ENCODE measurements at regions not wholly inside any gene's neighbourhood (a gene's known extent, or its start where the extent isn't known, plus 50 kb on each side); places are given as distances from the start of the nearest gene placed in this dataset.
A peak's percentile ranks its signal among the peaks of the same experiment; 100 is the strongest.

DNA sequence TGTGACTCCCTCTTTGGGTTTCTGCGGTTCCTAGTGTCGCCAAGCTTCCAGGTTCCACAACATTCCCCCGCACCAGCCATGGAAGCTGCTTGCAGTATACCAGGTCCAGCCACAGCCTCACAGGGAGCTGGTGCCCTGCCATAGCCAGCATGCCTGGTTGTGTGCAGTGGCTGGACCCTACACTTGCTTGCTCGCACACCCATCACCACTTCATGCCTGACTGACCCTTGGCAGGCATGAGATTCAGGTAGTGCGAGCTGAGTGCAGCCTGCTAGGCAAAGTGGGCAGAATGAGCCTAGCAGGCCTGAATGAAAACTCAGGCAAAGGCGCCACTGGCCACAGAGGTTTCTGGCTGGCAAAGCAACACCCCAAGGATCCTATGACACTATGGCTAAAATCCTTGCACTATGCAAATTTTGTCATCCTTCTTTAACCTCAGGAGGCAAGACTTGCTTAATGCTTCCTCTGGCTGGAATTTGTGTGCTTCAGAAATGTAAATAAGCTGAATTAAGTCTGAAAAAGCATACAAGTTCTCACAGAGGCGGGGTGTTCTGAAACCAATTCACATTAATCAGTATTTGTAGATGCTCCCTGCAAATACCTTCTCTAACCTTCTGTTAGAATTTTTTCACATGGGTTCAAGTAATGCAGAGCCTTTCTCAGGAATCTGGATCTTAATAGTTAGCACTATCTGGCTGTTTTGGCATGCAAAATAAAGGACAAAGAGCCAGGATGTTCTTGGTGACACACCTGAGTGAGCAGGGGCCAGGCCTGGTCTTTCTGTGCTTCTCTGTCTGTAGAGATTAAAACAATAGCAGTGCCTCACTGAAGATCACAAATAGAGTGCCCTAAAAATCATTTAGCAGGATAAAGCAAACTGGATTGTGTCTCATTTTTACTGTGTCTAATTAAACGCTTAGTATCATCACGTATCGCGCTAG lies 256.9 kb downstream of the GPATCH2 start:
- DNase-seq (ENCODE audit: low read depth), result no peak

- no peak for DNase-seq (ENCODE audit: low read depth)
These were observed 258.6 kb downstream of the GPATCH2 start for GRCh38 chr1:217372049-217372970.

DNA sequence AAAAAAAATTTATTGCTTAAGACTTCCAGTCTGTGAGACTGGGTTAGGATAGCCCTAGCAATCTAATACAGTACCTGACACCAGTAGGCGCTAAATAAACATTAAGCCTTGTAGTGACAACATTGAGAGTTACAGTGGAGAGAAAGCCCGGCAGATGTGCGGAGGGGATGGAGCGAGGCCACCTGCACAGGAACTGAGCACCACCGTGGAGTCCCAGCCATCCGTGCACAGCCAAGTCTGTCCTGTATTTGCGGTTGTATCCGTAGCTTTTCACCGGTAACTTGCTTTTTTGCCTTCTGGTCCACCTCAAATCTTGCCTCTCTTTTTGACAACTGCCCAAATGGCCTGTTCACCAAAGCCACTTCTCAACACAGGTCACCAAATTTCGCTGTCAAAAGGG lies 260.1 kb downstream of the GPATCH2 start:
- DNase-seq (ENCODE audit: low read depth), result no peak

DNA sequence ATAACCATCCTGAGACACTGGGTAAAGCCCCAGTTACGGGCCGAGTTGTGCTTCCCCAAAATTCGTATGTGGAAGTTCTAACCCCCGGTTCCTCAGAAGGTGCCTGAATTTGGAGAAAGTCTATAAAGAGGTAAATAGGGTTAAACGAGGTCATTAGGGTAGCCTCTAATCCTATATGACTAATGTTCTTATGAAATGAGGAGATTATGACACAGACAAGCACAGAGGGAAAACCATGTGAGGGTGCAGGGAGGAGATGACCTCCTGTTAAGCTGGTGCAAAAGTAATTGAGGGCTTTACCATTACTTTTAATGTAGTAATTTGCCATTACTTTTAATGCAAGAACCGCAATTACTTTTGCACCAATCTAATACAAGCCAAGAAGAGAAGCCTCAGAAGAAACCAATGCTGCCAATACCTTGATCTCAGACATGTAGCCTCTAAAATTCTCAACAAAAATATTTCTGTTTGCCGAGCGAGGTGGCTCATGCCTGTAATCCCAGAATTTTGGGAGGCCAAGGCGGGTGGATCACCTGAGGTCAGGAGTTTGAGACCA lies 260.8 kb downstream of the GPATCH2 start:
- no peak for DNase-seq (ENCODE audit: low read depth)

- DNase-seq (ENCODE audit: low read depth), result no peak
These were observed 261.5 kb downstream of the GPATCH2 start for GRCh38 chr1:217369271-217369981.

GRCh38 chr1:217364220-217364619 lies 266.7 kb downstream of the GPATCH2 start:
- no peak for DNase-seq (ENCODE audit: low read depth)

DNA sequence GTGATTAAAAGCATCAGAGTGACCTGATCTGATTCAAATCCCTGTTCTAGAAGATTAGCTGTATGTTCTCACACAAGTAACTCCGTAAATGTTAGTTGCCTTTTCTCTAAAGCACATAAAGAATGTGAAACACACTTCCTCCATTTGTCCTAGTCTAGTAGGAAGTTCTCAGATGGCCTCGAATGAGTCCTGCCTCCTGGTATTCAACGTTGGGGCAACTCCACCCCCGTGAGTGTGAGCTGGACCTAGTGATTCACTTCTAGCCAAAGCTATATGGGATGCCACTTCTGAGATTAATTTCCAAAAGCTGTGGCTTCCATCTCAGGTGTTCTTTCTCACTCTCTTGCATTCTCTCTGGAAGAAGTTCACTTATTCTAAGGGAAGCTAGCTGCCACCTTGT lies 267.6 kb downstream of the GPATCH2 start:
- DNase-seq (ENCODE audit: low read depth), result no peak

GRCh38 chr1:217360510-217360909 lies 270.4 kb downstream of the GPATCH2 start:
- DNase-seq (ENCODE audit: low read depth), result no peak

GRCh38 chr1:217354895-217355294 lies 276.0 kb downstream of the GPATCH2 start:
- no peak for DNase-seq (ENCODE audit: low read depth)

- no peak for DNase-seq (ENCODE audit: low read depth)
These were observed 281.8 kb downstream of the GPATCH2 start for GRCh38 chr1:217348960-217349664.

DNA sequence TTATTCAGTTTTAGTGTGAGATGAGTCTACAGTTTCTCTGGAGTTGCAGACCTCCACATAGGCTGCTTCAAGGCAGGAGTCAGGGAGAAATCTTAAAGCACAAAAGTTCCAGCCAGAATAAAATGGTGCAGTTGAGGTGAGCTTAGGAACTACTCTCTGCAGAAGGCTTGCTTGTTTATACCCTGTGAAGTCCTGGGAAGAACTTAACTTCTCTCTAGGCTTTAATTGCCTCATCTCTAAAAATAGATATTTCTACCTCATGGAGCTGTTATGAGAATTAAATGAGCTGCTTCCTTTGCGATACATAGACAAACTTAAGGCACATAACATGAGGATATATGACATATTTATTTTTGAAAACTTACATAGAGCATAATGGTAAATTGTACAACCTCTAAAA lies 286.2 kb downstream of the GPATCH2 start:
- DNase-seq (ENCODE audit: low read depth), result no peak

DNA sequence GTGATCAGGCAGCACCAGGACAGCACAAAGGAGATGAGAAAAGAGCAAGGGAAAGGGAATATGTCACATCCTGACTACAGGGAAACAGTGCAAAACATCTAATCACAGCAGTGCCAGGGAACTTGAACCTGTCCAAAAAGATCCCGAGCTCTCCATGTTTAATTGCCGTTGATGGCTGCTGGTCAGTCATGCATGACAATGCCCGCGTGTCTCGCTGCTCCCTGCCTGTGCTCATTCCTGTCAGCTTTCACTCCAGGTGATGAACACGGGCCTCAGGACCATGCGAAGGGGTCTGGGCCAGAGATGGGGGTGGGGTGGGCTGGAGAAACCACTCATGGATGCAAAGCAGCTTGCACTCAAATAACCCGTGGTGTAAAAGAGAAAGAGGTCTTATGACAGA lies 287.0 kb downstream of the GPATCH2 start:
- DNase-seq (ENCODE audit: low read depth), result no peak

- DNase-seq (ENCODE audit: low read depth), result no peak
These were observed 288.8 kb downstream of the GPATCH2 start for GRCh38 chr1:217342105-217342504.

- DNase-seq (ENCODE audit: low read depth), result no peak
These were observed 294.2 kb downstream of the GPATCH2 start for GRCh38 chr1:217336724-217337123.

- peak; percentile 20 for DNase-seq (ENCODE audit: low read depth)
These were observed 297.0 kb downstream of the GPATCH2 start for GRCh38 chr1:217333939-217334338.

GRCh38 chr1:217332431-217333065 lies 298.3 kb downstream of the GPATCH2 start:
- DNase-seq (ENCODE audit: low read depth), result no peak

DNA sequence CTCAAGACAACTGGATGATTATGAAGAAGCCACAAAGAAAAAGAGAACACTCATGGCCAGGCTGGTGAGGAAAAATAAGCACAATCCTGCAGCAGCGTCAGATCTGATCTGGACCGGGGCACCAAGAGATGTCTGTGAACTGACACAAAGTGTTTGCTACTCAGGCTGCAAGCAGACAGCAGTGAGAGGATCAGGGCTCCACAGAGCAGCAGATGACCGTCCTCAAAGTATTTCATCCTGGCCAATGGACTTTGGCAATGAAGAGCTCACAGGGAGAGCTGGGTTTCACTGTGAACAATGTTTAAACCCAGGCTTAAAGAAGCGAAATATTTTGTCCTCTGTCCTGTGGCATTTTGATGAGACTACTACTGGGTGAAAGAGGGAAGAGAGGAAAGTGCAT lies 299.2 kb downstream of the GPATCH2 start:
- DNase-seq (ENCODE audit: low read depth), result no peak

GRCh38 chr1:217327901-217328300 lies 303.0 kb downstream of the GPATCH2 start:
- no peak for DNase-seq (ENCODE audit: low read depth)

GRCh38 chr1:217322834-217323233 lies 308.1 kb downstream of the GPATCH2 start:
- DNase-seq (ENCODE audit: low read depth), result no peak

GRCh38 chr1:217315346-217315745 lies 315.5 kb downstream of the GPATCH2 start:
- peak; percentile 24 for DNase-seq (ENCODE audit: low read depth)

- DNase-seq (ENCODE audit: low read depth), result no peak
These were observed 317.8 kb downstream of the GPATCH2 start for GRCh38 chr1:217313096-217313495.

All from stromal cell of bone marrow (primary cell).